Smooth muscle cell of the brain vasculature (primary cell): ENCODE measurements at regions not wholly inside any gene's neighbourhood (a gene's known extent, or its start where the extent isn't known, plus 50 kb on each side); places are given as distances from the start of the nearest gene placed in this dataset.
"Not testable (repeated sequence)": the region's sequence is repeated elsewhere in the genome, so short reads cannot be mapped to it uniquely, and the experiment has no call there.

ENCODE experiments used
- DNase-seq: peaks from one replicate; pipeline ENCODE4 v3.0.0-alpha.2; 2012; ENCODE audit warnings: low read depth, low spot score

DNA sequence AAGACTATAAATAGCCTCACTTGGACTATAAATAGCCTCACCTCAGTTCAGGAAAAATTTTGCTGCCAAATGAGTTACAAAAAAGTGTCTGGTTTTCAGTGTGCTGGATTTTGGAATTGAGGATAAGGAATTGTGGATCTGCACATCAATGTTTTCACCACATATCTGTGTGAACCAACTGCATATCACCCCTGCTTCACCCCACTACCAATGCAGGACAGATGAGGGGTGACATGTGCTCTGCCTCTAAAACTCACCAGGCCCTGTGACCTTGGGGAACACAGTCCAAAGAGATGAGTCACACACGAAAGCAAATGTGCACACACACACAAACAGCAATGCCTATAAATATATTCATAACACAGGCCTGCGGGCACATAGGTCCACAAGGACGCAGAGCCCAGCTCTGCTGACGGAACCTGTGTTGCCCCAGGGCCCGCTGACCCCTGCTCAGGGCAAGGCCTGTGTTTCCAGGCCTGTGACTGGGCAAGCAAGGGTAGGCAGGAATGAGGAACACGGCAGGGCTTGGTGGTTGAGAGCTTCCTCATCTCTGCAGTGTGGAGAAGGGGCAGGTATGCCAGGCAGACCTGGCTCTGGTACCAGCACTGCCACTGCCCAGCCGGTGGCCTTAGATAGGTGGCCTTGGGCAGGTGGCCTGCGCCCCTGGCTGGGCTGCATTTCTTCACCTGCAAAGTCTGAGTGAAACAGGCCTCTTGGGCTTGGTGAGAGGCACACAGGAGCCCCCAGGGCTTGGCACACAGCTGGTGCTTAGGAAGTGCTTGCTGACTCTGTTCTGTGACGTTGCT lies 82.4 kb downstream of the ARL6IP4 start:
- no peak for DNase-seq

DNA sequence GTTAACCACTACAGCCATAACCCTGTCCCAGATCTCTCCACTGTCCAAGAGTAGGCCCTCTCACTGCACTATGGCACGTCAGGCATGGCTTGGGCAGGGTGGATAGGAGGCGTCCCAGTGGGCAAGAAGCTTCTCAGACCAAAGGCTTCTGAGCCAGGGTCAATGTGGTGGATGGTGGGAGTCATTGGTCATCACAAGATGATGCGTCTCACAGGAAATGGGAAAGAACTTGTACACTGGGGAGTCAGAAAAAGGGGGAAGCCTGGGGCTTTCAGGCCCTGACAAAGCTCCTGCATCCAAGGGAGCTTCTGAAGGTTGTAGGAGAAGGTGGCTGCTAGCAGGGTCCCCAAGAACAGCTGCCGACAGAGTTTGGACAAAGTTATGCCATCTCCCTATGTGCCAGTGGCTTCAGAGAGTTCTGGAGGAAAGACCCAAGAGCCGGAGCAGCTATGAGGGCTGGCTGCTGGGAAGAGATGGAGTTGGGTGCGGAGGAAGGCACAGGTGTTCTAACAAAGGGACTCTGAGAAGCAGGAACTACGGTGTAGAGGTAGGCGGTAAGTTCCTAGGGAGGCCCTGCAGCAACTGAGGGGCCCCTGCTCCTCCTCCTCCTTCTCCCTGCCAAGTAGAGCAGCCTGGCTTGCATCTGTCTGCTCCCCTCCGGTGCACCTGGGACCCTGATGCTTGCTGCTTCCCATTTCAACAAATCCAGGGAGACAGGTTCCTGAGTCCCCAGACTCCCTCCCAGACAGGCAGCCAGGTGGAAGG lies 81.1 kb downstream of the ARL6IP4 start:
- no peak for DNase-seq

DNA sequence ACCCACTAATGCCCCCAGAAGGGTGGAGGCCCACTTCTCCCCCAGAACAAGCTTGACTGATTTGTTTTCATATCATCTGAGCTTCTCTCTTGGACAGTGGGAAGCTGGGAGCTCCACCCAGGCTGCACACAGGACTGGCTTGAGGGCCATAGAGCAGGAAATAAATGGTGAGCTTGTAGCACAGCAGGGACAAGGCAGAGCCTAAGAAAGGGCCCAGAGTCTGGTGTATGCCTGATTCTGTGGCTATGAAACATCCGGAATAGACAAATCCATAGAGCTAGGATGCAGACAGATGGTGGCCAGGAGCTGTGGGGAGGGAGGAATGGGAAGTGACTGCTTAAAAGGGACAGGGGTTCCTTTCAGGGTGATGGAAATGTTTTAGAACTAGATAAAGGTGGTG lies 79.0 kb downstream of the ARL6IP4 start:
- DNase-seq: no peak

DNA sequence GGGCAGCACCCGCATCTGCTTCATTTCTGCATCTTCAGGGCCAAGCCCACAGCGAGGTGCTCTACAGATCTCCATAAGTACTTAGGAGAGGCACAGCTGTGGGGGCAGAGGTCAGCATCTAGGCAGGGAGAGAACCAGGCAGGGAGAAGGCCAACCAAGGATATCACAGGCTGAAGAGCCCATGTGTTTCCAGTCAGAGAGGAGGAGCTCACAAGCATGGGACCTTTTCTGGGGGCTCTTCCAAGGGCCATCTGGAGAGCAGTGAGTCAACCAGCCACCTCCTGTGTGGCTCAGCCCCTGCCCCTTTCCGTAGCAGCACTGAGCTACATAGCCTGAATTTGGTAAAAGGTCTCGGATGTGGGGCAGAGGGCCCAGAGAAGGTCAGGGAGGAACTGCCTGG lies 78.5 kb downstream of the ARL6IP4 start:
- no peak for DNase-seq

- DNase-seq: no peak
These were observed 78.0 kb downstream of the ARL6IP4 start for GRCh38 chr12:123058481-123058880.

DNA sequence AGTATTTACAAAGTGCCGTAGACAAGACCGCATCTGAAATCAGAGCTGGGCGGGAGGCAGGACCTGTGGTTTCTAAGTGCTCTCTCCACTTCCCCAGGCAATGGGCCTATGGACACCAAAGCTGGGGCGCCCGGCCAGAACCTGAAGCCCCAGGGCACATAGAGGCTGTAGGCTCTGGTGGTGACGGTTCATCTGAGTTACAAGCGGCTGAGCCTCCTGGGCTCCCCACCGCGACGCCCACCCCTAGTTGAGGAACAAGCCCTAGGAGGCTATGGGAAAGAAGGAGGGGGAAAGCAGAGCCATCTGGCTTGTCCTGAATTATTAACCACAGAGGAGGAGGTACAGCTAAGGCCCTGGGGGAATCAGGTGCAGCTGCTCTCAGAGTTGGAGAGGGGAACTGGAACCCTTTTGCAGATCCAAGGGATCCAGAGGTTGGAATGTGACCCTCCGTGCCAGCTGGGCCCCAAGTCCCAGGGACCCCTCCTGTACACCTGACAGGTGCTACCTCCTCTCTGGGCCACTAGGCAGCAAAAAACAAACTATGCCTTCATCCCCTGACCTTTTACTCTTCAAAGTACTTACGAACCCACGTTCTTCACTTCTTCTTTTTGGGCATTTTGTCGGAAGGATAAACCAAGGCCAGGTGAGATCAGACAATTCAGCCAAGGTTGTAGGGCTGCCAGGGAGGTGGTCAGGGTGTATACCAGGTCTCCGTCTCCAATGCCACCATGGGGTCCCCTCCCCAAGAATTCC lies 77.2 kb downstream of the ARL6IP4 start:
- no peak for DNase-seq

- no peak for DNase-seq
These were observed 76.2 kb downstream of the ARL6IP4 start for GRCh38 chr12:123056709-123057108.

DNA sequence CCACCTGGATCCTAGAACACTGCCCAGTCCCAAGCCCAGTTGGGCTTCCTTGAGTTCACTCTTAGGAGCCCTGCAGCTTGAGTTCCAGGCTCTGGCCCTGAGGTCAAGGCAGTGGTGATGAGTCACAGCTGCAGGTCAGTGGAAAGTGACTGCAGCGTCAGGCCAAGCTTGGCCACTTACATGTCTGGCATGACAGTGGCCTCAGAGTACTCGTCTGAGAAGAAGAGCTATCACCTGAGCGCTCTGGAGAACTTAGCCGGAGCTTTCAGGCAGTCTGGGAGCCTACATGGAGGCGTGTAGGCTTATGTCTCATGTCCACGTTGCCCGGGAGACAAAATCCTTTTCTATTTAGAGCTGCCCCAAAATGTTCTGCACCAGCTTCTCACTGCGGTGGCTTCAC lies 75.6 kb downstream of the ARL6IP4 start:
- no peak for DNase-seq

GRCh38 chr12:123055281-123055766 lies 74.8 kb downstream of the ARL6IP4 start:
- no peak for DNase-seq

DNA sequence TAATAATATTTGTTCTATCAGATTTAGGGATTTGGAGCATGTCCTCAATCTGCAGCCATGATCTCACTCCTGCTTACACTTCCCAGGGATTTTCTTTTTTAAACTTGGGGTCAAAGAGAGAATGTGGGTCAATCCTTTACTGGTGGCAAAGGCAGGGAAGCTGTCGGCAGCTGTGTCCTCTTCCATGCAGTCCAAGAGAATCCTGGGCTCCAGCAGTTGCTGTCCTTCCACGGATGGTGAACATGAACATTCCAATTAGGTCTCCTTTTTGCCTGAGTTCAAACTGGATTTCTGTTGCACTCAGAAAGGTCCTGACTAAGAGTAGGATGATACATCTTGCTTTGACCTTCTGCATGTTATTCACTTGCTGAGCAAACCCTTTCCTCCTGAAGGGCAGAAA lies 73.9 kb downstream of the ARL6IP4 start:
- no peak for DNase-seq

DNA sequence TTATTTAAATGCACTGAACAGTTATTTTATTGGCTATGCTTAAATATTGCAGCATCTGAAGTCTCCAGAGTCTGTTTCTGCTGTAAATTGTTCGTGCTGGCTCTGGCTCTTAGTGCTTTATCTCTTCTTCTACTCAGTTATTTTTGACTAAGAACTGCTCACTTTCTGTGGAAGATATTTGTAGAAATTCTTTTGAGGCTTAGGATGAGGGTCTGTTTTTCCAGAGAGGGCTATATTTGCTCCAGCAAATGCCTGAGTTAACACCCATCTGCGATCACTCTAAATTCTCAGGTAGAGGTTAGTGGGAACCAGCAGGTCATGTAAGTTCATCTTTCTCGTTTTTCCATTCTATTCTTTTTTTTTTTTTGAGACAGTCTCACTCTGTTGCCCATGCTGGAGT lies 71.1 kb downstream of the ARL6IP4 start:
- no peak for DNase-seq

DNA sequence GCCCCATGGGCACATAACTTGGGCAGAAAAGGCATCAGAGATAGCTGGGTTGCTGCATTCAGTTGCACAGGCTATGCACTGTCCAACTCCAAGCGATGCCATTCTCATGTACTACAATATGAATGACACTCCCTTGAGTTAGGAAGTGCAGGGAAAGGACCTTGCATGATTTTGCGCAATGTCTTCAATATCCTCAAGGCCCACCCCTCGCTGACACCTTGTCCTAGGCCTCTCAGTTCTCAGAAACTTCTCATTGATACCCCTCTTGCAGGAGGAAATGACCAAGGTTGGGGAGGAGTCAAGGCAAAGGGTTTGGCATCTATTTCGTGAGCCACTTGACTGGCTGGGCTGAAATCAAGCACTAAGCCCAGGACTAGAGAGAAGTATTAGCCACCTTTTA lies 70.4 kb downstream of the ARL6IP4 start:
- DNase-seq: no peak

DNA sequence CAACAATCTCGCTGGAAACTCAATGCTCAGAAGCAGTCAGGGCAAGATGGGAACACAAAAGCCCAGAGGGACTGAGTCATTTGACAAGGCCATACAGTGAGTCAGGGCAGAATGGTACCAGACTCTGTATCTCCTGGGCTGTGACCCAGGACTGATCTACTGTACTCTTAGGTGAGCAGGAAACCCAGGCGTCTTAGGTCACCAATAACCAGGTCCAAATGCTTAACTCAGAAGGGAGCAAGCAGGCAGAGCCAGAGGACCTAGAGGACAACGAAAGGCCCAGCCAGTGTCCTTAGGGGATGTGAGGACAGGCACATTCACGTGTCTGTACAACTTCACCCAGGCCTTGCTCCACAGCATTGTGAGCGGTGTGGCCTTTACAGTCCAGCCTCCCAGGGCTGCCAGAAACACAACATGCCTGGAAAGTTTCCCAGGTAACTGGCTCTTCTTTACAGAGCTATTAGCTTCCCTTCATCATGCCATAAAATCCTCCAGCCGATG lies 69.9 kb downstream of the ARL6IP4 start:
- no peak for DNase-seq

DNA sequence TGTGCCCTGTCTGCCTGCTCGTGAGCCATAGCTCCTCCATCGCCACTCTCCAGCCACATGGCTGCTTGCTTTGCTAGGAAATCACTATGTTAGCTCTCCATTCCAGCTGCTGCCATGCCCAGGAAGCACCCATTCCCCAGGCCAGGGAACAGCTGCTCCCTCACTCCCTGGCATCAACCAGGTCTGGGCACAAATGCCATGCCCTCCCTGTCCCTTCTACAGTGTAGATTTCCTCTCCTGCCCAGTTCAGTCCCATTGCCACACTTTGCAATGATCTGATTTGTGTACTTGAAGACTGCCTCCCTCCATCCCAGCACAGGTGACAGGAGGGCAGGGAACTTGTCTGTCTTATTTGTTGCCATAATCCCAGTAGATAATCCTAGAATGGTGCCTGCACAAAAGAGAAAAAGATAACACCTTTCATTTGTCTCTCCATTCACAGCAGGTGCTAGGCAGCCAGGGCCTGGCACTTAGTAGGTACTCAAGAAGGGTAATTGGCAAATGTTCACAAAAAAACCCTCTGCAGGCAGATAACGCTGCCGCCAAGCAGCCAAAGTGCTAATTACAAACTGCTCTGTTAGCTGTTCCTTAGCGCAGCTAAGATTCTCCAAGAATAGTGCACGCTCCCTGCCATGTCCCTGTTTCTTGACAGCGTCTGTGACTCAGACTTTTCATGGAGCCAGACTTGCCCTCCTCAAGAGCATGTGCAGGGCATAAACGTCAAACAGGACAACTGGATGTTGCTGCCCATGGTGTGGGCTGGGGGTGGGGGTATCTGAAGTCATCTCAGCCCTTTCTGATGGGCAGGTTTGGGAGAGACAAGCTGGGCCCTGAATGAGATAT lies 69.1 kb downstream of the ARL6IP4 start:
- DNase-seq: no peak

GRCh38 chr12:123047892-123048291 lies 67.4 kb downstream of the ARL6IP4 start:
- DNase-seq: not testable (repeated sequence)

DNA sequence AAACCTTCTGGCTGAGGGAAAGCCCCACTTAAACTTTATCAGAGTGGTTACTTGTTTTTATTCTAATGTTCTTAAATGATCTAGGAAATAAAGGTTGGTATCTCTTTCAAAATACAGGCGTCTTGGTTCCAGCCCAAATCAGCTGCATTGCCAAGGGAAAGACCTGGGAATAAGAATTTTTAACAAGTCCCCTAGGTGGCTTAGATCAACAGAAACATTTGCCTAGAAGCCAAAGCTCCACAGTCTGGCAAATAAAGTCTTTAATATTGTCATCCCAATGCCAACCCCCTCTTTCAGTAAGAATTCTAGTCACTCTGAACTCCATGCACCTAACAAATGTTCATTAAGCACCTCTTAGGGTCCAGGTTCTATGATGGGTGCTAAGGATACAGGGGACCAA lies 66.8 kb downstream of the ARL6IP4 start:
- no peak for DNase-seq

DNA sequence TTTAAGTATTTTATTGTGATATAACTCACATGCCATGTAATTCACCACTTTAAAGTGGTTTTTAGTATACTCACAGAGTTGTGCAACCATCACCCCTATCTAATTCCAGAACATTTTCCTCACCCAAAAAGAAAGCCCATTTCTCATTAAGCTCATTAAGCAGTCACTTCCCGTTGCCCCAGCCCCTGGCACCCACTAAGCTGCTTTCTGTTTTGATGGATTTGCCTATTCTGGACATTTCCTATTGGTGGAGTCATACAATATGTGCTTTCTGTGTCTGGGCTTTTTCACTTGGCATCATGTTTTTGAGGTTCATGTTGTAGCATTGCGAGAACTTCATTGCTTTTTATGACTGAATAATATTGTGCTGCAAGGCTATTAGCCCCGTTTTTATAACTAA lies 66.0 kb downstream of the ARL6IP4 start:
- no peak for DNase-seq

GRCh38 chr12:123045678-123046077 lies 65.2 kb downstream of the ARL6IP4 start:
- no peak for DNase-seq

- no peak for DNase-seq
These were observed 63.9 kb downstream of the ARL6IP4 start for GRCh38 chr12:123044351-123044750.

GRCh38 chr12:123043536-123044001 lies 63.1 kb downstream of the ARL6IP4 start:
- DNase-seq: peak; percentile 80

DNA sequence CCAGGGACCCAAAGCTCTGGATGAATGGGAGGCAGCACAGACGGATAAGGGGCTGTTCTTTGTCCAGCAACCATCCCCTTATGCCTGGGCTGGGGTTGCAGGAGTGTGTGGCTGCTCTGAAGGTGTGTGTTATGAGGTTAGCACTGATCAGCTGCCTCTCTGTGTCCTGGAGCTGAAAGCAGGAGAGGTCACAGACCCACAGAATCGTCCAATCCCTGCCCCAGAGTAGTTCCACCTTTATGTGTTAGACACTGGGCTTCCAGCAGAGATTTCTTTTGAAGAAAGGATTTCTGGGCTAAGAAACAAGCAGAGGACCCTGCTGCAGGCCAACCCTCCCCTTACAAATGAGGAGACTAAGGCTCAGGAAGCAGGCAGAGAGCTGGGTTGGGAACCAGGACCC lies 62.4 kb downstream of the ARL6IP4 start:
- DNase-seq: no peak
